ENCODE measurements at regions not wholly inside any gene's neighbourhood (a gene's known extent, or its start where the extent isn't known, plus 50 kb on each side); places are given as distances from the start of the nearest gene placed in this dataset.
A peak's percentile ranks its signal among the peaks of the same experiment; 100 is the strongest.

DNA sequence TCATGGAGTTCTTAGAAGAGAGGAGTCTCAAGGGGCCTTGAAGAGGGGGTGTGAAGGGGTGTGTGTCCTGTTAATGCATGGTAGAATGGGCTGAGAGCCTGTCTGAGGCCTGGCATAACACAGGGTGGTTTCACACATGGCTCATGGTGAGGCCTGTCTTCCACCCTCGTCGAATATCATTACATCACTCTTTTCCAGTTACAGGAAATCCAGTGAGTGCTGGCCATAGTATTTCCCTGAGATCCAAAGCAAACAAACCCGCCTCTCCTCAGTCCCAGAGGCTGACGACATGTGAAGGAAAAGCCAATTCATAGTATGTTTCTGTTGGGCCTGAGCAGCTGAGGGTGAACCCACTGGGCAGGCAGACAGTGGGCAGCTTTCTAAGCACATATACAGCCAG is 159.4 kb upstream of the NR3C1 start (continued):
- TF ChIP-seq HOXD1 (CRISPR knock-in tag; IDR thresholded peaks at IDR 0.05) (no peak; the same call in 1 of the 2 replicates), HNRNPK (IDR thresholded peaks at IDR 0.05; ENCODE audit: low read depth, low read length, poor library complexity, severe bottlenecking) (no peak), ZNF251 (CRISPR knock-in tag; IDR thresholded peaks at IDR 0.05) (no peak), TARDBP (CRISPR knock-in tag; IDR thresholded peaks at IDR 0.05) (no peak), ZNF878 (CRISPR knock-in tag; IDR thresholded peaks at IDR 0.05) (peak; percentile 72; the same call in 1 of the 2 replicates), ZNF44 (CRISPR knock-in tag; IDR thresholded peaks at IDR 0.05) (no peak), ZNF792 (CRISPR knock-in tag; IDR thresholded peaks at IDR 0.05) (no peak), ZNF350 (CRISPR knock-in tag; IDR thresholded peaks at IDR 0.05; ENCODE audit: borderline replicate concordance, low read depth) (peak; percentile 37; the same call in 1 of the 2 replicates), ZEB1 (IDR thresholded peaks at IDR 0.05; ENCODE audit: insufficient replicate concordance, low read depth) (no peak), MTA1 (CRISPR knock-in tag; IDR thresholded peaks at IDR 0.05; ENCODE audit: borderline replicate concordance) (no peak), ZNF136 (CRISPR knock-in tag; IDR thresholded peaks at IDR 0.05; ENCODE audit: low read depth) (no peak), IRF2 (CRISPR knock-in tag; IDR thresholded peaks at IDR 0.05) (peak; percentile 42), MIER3 (CRISPR knock-in tag; IDR thresholded peaks at IDR 0.05; ENCODE audit: borderline replicate concordance) (peak; percentile 64; the same call in 1 of the 2 replicates), PCBP2 (optimal IDR thresholded peaks at IDR 0.05; ENCODE audit: low read depth, low read length, poor library complexity, severe bottlenecking) (no peak), ZNF547 (CRISPR knock-in tag; IDR thresholded peaks at IDR 0.05) (no peak), ZNF12 (CRISPR knock-in tag; IDR thresholded peaks at IDR 0.05) (no peak), KLF15 (CRISPR knock-in tag; IDR thresholded peaks at IDR 0.05; ENCODE audit: borderline replicate concordance) (no peak)
- TF ChIP-seq, protein P1, sequence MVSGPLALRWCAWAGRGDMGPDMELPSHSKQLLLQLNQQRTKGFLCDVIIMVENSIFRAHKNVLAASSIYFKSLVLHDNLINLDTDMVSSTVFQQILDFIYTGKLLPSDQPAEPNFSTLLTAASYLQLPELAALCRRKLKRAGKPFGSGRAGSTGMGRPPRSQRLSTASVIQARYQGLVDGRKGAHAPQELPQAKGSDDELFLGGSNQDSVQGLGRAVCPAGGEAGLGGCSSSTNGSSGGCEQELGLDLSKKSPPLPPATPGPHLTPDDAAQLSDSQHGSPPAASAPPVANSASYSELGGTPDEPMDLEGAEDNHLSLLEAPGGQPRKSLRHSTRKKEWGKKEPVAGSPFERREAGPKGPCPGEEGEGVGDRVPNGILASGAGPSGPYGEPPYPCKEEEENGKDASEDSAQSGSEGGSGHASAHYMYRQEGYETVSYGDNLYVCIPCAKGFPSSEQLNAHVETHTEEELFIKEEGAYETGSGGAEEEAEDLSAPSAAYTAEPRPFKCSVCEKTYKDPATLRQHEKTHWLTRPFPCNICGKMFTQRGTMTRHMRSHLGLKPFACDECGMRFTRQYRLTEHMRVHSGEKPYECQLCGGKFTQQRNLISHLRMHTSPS (CRISPR knock-in tag; IDR thresholded peaks at IDR 0.05; ENCODE audit: low read depth) = 0 out of 2 replicates have a peak, but pooled peaks have one; percentile 36
- TF ChIP-seq, protein P2, sequence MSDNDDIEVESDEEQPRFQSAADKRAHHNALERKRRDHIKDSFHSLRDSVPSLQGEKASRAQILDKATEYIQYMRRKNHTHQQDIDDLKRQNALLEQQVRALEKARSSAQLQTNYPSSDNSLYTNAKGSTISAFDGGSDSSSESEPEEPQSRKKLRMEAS (IDR thresholded peaks at IDR 0.05) = peak; percentile 71; the same call in 1 of the 2 replicates
- TF ChIP-seq, protein P3, sequence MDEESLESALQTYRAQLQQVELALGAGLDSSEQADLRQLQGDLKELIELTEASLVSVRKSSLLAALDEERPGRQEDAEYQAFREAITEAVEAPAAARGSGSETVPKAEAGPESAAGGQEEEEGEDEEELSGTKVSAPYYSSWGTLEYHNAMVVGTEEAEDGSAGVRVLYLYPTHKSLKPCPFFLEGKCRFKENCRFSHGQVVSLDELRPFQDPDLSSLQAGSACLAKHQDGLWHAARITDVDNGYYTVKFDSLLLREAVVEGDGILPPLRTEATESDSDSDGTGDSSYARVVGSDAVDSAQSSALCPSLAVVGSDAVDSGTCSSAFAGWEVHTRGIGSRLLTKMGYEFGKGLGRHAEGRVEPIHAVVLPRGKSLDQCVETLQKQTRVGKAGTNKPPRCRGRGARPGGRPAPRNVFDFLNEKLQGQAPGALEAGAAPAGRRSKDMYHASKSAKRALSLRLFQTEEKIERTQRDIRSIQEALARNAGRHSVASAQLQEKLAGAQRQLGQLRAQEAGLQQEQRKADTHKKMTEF (CRISPR knock-in tag; IDR thresholded peaks at IDR 0.05) = peak; percentile 61

All from HepG2 (cell line).